ENCODE measurements at regions not wholly inside any gene's neighbourhood (a gene's known extent, or its start where the extent isn't known, plus 50 kb on each side); places are given as distances from the start of the nearest gene placed in this dataset.

GRCh38 chr1:194830387-194830786, 1644.0 kb upstream of the B3GALT2 start:
- H3K4me1 Mint-ChIP-seq, result no peaks in the 10 kb centered on the region
- POLR2A ChIA-PET, result no interaction called here
- H3K36me3 Mint-ChIP-seq, result no peaks in the 10 kb centered on the region
- CTCF ChIA-PET, result no interaction called here
- no peak overlapping the region for H3K4me3 Mint-ChIP-seq
- Histone ChIP-seq H3K36me3 (ENCODE audit: insufficient read depth, low read length) (no peaks in the 10 kb centered on the region), H3K27me3 (ENCODE audit: insufficient read depth, low read length, poor library complexity, severe bottlenecking) (no peaks in the 10 kb centered on the region), H3K9me3 (ENCODE audit: low read length) (no peaks in the 10 kb centered on the region), H3K4me1 (ENCODE audit: insufficient read depth, low read length) (no peaks in the 10 kb centered on the region), H3K4me3 (ENCODE audit: low read length) (no peak overlapping the region), H3K27ac (ENCODE audit: low read depth, low read length) (no peak overlapping the region)
- H3K9me3 Mint-ChIP-seq, result no peaks in the 10 kb centered on the region
- H3K27me3 Mint-ChIP-seq, result no peaks in the 10 kb centered on the region
- no peak overlapping the region for H3K27ac Mint-ChIP-seq
- no peak for DNase-seq

GRCh38 chr1:194829492-194829891, 1643.1 kb upstream of the B3GALT2 start:
- Histone ChIP-seq H3K36me3 (ENCODE audit: insufficient read depth, low read length) (no peaks in the 10 kb centered on the region), H3K9me3 (ENCODE audit: low read length) (no peaks in the 10 kb centered on the region), H3K4me1 (ENCODE audit: insufficient read depth, low read length) (no peaks in the 10 kb centered on the region), H3K27ac (ENCODE audit: low read depth, low read length) (no peak overlapping the region), H3K27me3 (ENCODE audit: insufficient read depth, low read length, poor library complexity, severe bottlenecking) (no peaks in the 10 kb centered on the region), H3K4me3 (ENCODE audit: low read length) (no peak overlapping the region)
- no peaks in the 10 kb centered on the region for H3K9me3 Mint-ChIP-seq
- CTCF ChIA-PET, result no interaction called here
- H3K4me3 Mint-ChIP-seq, result no peak overlapping the region
- H3K4me1 Mint-ChIP-seq, result no peaks in the 10 kb centered on the region
- POLR2A ChIA-PET, result no interaction called here
- H3K36me3 Mint-ChIP-seq, result no peaks in the 10 kb centered on the region
- DNase-seq, result no peak
- H3K27me3 Mint-ChIP-seq, result no peaks in the 10 kb centered on the region
- H3K27ac Mint-ChIP-seq, result no peak overlapping the region

- no peaks in the 10 kb centered on the region for H3K4me1 ChIP-seq (ENCODE audit: insufficient read depth, low read length)
- H3K27ac ChIP-seq (ENCODE audit: low read depth, low read length), result no peak overlapping the region
- Mint-ChIP-seq H3K27ac (no peak overlapping the region), H3K4me3 (no peak overlapping the region), H3K36me3 (no peaks in the 10 kb centered on the region), H3K4me1 (no peaks in the 10 kb centered on the region), H3K9me3 (peaks cover 0 to 3% (median 0%) of the 10 kb centered on the region in 5 donors), H3K27me3 (no peaks in the 10 kb centered on the region)
- POLR2A ChIA-PET, result no interaction called here
- H3K27me3 ChIP-seq (ENCODE audit: insufficient read depth, low read length, poor library complexity, severe bottlenecking), result no peaks in the 10 kb centered on the region
- DNase-seq, result no peak
- no peaks in the 10 kb centered on the region for H3K36me3 ChIP-seq (ENCODE audit: insufficient read depth, low read length)
- no peaks in the 10 kb centered on the region for H3K9me3 ChIP-seq (ENCODE audit: low read length)
- CTCF ChIA-PET, result no interaction called here
- H3K4me3 ChIP-seq (ENCODE audit: low read length), result no peak overlapping the region
Measured at GRCh38 chr1:194825382-194825781, 1639.0 kb upstream of the B3GALT2 start.

GRCh38 chr1:194821091-194821490, 1634.7 kb upstream of the B3GALT2 start:
- Histone ChIP-seq H3K27ac (ENCODE audit: low read depth, low read length) (no peak overlapping the region), H3K4me1 (ENCODE audit: insufficient read depth, low read length) (no peaks in the 10 kb centered on the region), H3K4me3 (ENCODE audit: low read length) (no peak overlapping the region), H3K36me3 (ENCODE audit: insufficient read depth, low read length) (no peaks in the 10 kb centered on the region), H3K27me3 (ENCODE audit: insufficient read depth, low read length, poor library complexity, severe bottlenecking) (no peaks in the 10 kb centered on the region), H3K9me3 (ENCODE audit: low read length) (no peaks in the 10 kb centered on the region)
- Mint-ChIP-seq H3K4me1 (no peaks in the 10 kb centered on the region), H3K27ac (no peak overlapping the region), H3K4me3 (no peak overlapping the region), H3K27me3 (no peaks in the 10 kb centered on the region), H3K36me3 (no peaks in the 10 kb centered on the region), H3K9me3 (peaks cover 0 to 3% (median 0%) of the 10 kb centered on the region in 5 donors)
- no peak for DNase-seq
- POLR2A ChIA-PET, result no interaction called here
- CTCF ChIA-PET, result no interaction called here

GRCh38 chr1:194818674-194819073, 1632.3 kb upstream of the B3GALT2 start:
- Histone ChIP-seq H3K27me3 (ENCODE audit: insufficient read depth, low read length, poor library complexity, severe bottlenecking) (no peaks in the 10 kb centered on the region), H3K9me3 (ENCODE audit: low read length) (no peaks in the 10 kb centered on the region), H3K4me3 (ENCODE audit: low read length) (no peak overlapping the region), H3K27ac (ENCODE audit: low read depth, low read length) (no peak overlapping the region), H3K36me3 (ENCODE audit: insufficient read depth, low read length) (no peaks in the 10 kb centered on the region), H3K4me1 (ENCODE audit: insufficient read depth, low read length) (no peaks in the 10 kb centered on the region)
- H3K9me3 Mint-ChIP-seq, result peaks cover 0 to 4% (median 0%) of the 10 kb centered on the region in 5 donors
- POLR2A ChIA-PET, result no interaction called here
- H3K4me3 Mint-ChIP-seq, result no peak overlapping the region
- no peak overlapping the region for H3K27ac Mint-ChIP-seq
- no peaks in the 10 kb centered on the region for H3K4me1 Mint-ChIP-seq
- DNase-seq, result no peak
- CTCF ChIA-PET, result no interaction called here
- no peaks in the 10 kb centered on the region for H3K27me3 Mint-ChIP-seq
- no peaks in the 10 kb centered on the region for H3K36me3 Mint-ChIP-seq

GRCh38 chr1:194816859-194817258, 1630.4 kb upstream of the B3GALT2 start:
- H3K36me3 ChIP-seq (ENCODE audit: insufficient read depth, low read length), result no peaks in the 10 kb centered on the region
- no peak overlapping the region for H3K4me3 ChIP-seq (ENCODE audit: low read length)
- Mint-ChIP-seq H3K27me3 (no peaks in the 10 kb centered on the region), H3K36me3 (no peaks in the 10 kb centered on the region), H3K4me1 (no peaks in the 10 kb centered on the region), H3K9me3 (peaks cover 0 to 6% (median 0%) of the 10 kb centered on the region in 5 donors), H3K4me3 (no peak overlapping the region), H3K27ac (no peak overlapping the region)
- no peaks in the 10 kb centered on the region for H3K9me3 ChIP-seq (ENCODE audit: low read length)
- no peak for DNase-seq
- no peaks in the 10 kb centered on the region for H3K27me3 ChIP-seq (ENCODE audit: insufficient read depth, low read length, poor library complexity, severe bottlenecking)
- CTCF ChIA-PET, result no interaction called here
- POLR2A ChIA-PET, result no interaction called here
- no peaks in the 10 kb centered on the region for H3K4me1 ChIP-seq (ENCODE audit: insufficient read depth, low read length)
- no peak overlapping the region for H3K27ac ChIP-seq (ENCODE audit: low read depth, low read length)

- no peak overlapping the region for H3K4me3 Mint-ChIP-seq
- H3K36me3 ChIP-seq (ENCODE audit: insufficient read depth, low read length), result no peaks in the 10 kb centered on the region
- peaks cover 0 to 3% (median 0%) of the 10 kb centered on the region in 5 donors for H3K9me3 Mint-ChIP-seq
- no peaks in the 10 kb centered on the region for H3K36me3 Mint-ChIP-seq
- H3K4me3 ChIP-seq (ENCODE audit: low read length), result no peak overlapping the region
- H3K27ac ChIP-seq (ENCODE audit: low read depth, low read length), result no peak overlapping the region
- no peaks in the 10 kb centered on the region for H3K9me3 ChIP-seq (ENCODE audit: low read length)
- no peaks in the 10 kb centered on the region for H3K27me3 Mint-ChIP-seq
- POLR2A ChIA-PET, result no interaction called here
- CTCF ChIA-PET, result no interaction called here
- no peak for DNase-seq
- H3K27me3 ChIP-seq (ENCODE audit: insufficient read depth, low read length, poor library complexity, severe bottlenecking), result no peaks in the 10 kb centered on the region
- no peak overlapping the region for H3K27ac Mint-ChIP-seq
- H3K4me1 ChIP-seq (ENCODE audit: insufficient read depth, low read length), result no peaks in the 10 kb centered on the region
- H3K4me1 Mint-ChIP-seq, result no peaks in the 10 kb centered on the region
Measured at GRCh38 chr1:194813096-194813495, 1626.7 kb upstream of the B3GALT2 start.

GRCh38 chr1:194809665-194810064, 1623.3 kb upstream of the B3GALT2 start:
- ChIA-PET CTCF (no interaction called here), POLR2A (no interaction called here)

GRCh38 chr1:194809215-194809614, 1622.8 kb upstream of the B3GALT2 start:
- Mint-ChIP-seq H3K27ac (no peak overlapping the region), H3K9me3 (peaks cover 0 to 4% (median 0%) of the 10 kb centered on the region in 5 donors), H3K36me3 (no peaks in the 10 kb centered on the region), H3K4me3 (no peak overlapping the region), H3K4me1 (no peaks in the 10 kb centered on the region), H3K27me3 (peaks cover 0 to 2% of the 10 kb centered on the region in 2 donors)
- no peaks in the 10 kb centered on the region for H3K36me3 ChIP-seq (ENCODE audit: insufficient read depth, low read length)
- no peak overlapping the region for H3K27ac ChIP-seq (ENCODE audit: low read depth, low read length)
- H3K4me1 ChIP-seq (ENCODE audit: insufficient read depth, low read length), result no peaks in the 10 kb centered on the region
- no peaks in the 10 kb centered on the region for H3K27me3 ChIP-seq (ENCODE audit: insufficient read depth, low read length, poor library complexity, severe bottlenecking)
- no peaks in the 10 kb centered on the region for H3K9me3 ChIP-seq (ENCODE audit: low read length)
- ChIA-PET POLR2A (no interaction called here), CTCF (no interaction called here)
- H3K4me3 ChIP-seq (ENCODE audit: low read length), result no peak overlapping the region
- DNase-seq, result no peak

More at GRCh38 chr1:194809665-194810064, 1623.3 kb upstream of the B3GALT2 start:
- H3K27ac ChIP-seq (ENCODE audit: low read depth, low read length), result no peak overlapping the region
- Mint-ChIP-seq H3K36me3 (no peaks in the 10 kb centered on the region), H3K4me3 (no peak overlapping the region), H3K27me3 (peaks cover 0 to 2% of the 10 kb centered on the region in 2 donors), H3K4me1 (no peaks in the 10 kb centered on the region), H3K27ac (no peak overlapping the region), H3K9me3 (peaks cover 0 to 4% (median 0%) of the 10 kb centered on the region in 5 donors)
- DNase-seq, result no peak
- no peaks in the 10 kb centered on the region for H3K4me1 ChIP-seq (ENCODE audit: insufficient read depth, low read length)
- H3K4me3 ChIP-seq (ENCODE audit: low read length), result no peak overlapping the region
- no peaks in the 10 kb centered on the region for H3K36me3 ChIP-seq (ENCODE audit: insufficient read depth, low read length)
- H3K9me3 ChIP-seq (ENCODE audit: low read length), result no peaks in the 10 kb centered on the region
- no peaks in the 10 kb centered on the region for H3K27me3 ChIP-seq (ENCODE audit: insufficient read depth, low read length, poor library complexity, severe bottlenecking)
